Breast epithelium (tissue), 4 donors: ENCODE measurements at regions not wholly inside any gene's neighbourhood (a gene's known extent, or its start where the extent isn't known, plus 50 kb on each side); places are given as distances from the start of the nearest gene placed in this dataset.

Experiments
- DNase-seq, 2 donors: peaks; one replicate each; pipeline ENCODE4 v3.0.0-alpha.2; 2019; ENCODE audit warnings: low spot score in 2 of 2
- H3K27ac ChIP-seq, 2 donors: fragments of 200-600 bp; sonication (generic) in 1 of 2; one replicate each; pipeline ENCODE4 v1.5.1; 2016 to 2019; ENCODE audit warnings: mild to moderate bottlenecking in 1 of 2
- H3K27me3 ChIP-seq, 2 donors: fragments of 200-600 bp; sonication (generic) in 1 of 2; one replicate each; pipeline versions ENCODE4 v1.5.1 to v1.6.0; 2017 to 2019; ENCODE audit warnings: control low read depth in 1 of 2, mild to moderate bottlenecking in 1 of 2
- H3K36me3 ChIP-seq: fragments of 200-600 bp; one replicate; pipeline ENCODE4 v1.5.1; 2019
- H3K4me1 ChIP-seq, 2 donors: fragments of 200-600 bp; sonication (generic); one replicate each; pipeline ENCODE4 v1.5.1; 2016 to 2019; ENCODE audit warnings: control low read depth in 1 of 2
- H3K4me3 ChIP-seq, 3 donors: fragments of 200-600 bp; sonication (generic); 1 replicate in 2 of 3; 2 replicates in 1 of 3; pipeline ENCODE4 v1.5.1; 2016 to 2019; ENCODE audit warnings: mild to moderate bottlenecking in 3 of 3, moderate library complexity in 2 of 3
- H3K9me3 ChIP-seq, 2 donors: fragments of 200-600 bp; sonication (generic) in 1 of 2; one replicate each; pipeline ENCODE4 v1.5.1; 2016 to 2019; ENCODE audit warnings: control low read depth in 1 of 2
- CTCF ChIP-seq, 3 donors: fragments of 450-650 bp; IDR thresholded peaks; one replicate each; pipeline ENCODE4 v1.5.1; 2016 to 2017; ENCODE audit warnings: antibody characterized with exemption in 3 of 3, mild to moderate bottlenecking in 3 of 3, moderate library complexity in 3 of 3
- POLR2A ChIP-seq: fragments of 450-650 bp; IDR thresholded peaks from one replicate; pipeline ENCODE4 v1.6.1; 2016; ENCODE audit warnings: antibody characterized with exemption, mild to moderate bottlenecking, moderate library complexity
- POLR2AphosphoS5 ChIP-seq, 3 donors: sonication (generic); formaldehyde crosslinking; IDR thresholded peaks; one replicate each; pipeline ENCODE4 v1.6.1; 2017; ENCODE audit warnings: antibody characterized with exemption in 3 of 3
- intact Hi-C: fragments of 100-400 bp; cut with DNase I; formaldehyde crosslinking; loops from one replicate; pipeline ENCODE4 v1.15.1; 2023; ENCODE audit warnings: low total_unique reads

GRCh38 chr11:23976426-23976825 is 520.4 kb upstream of the LUZP2 start:
- intact Hi-C loops, result no loop called here

GRCh38 chr11:23976841-23977271 is 520.0 kb upstream of the LUZP2 start:
- no peaks in the 10 kb centered on the region for H3K4me1 ChIP-seq
- no peaks in the 10 kb centered on the region for H3K36me3 ChIP-seq
- intact Hi-C loops, result no loop called here

More at GRCh38 chr11:23976426-23976825, 520.4 kb upstream of the LUZP2 start:
- H3K4me1 ChIP-seq, result no peaks in the 10 kb centered on the region
- no peaks in the 10 kb centered on the region for H3K9me3 ChIP-seq
- DNase-seq, result no peak
- H3K27ac ChIP-seq, result no peak overlapping the region
- no peak overlapping the region for H3K4me3 ChIP-seq
- H3K36me3 ChIP-seq, result no peaks in the 10 kb centered on the region
- no peaks in the 10 kb centered on the region for H3K27me3 ChIP-seq
- TF ChIP-seq CTCF (IDR thresholded peaks at IDR 0.05), result no peak

GRCh38 chr11:23988381-23989006 is 508.4 kb upstream of the LUZP2 start:
- no peak overlapping the region for H3K4me3 ChIP-seq
- H3K36me3 ChIP-seq, result no peaks in the 10 kb centered on the region
- intact Hi-C loops, result no loop called here
- DNase-seq, result no peak
- TF ChIP-seq CTCF (IDR thresholded peaks at IDR 0.05), result no peak
- TF ChIP-seq POLR2A, result no peak
- TF ChIP-seq POLR2AphosphoS5 (IDR thresholded peaks at IDR 0.05), result no peak
- no peaks in the 10 kb centered on the region for H3K27me3 ChIP-seq
- no peak overlapping the region for H3K27ac ChIP-seq
- H3K4me1 ChIP-seq, result no peaks in the 10 kb centered on the region
- no peaks in the 10 kb centered on the region for H3K9me3 ChIP-seq

More at GRCh38 chr11:23976841-23977271, 520.0 kb upstream of the LUZP2 start:
- Histone ChIP-seq H3K27me3 (no peaks in the 10 kb centered on the region), H3K4me3 (no peak overlapping the region), H3K27ac (no peak overlapping the region), H3K9me3 (no peaks in the 10 kb centered on the region)
- TF ChIP-seq POLR2A (no peak), CTCF (IDR thresholded peaks at IDR 0.05) (no peak), POLR2AphosphoS5 (IDR thresholded peaks at IDR 0.05) (no peak)
- no peak for DNase-seq

- TF ChIP-seq CTCF (IDR thresholded peaks at IDR 0.05) (no peak), POLR2A (no peak), POLR2AphosphoS5 (IDR thresholded peaks at IDR 0.05) (no peak)
- intact Hi-C loops, result no loop called here
- no peaks in the 10 kb centered on the region for H3K4me1 ChIP-seq
Measured at GRCh38 chr11:23990346-23991164, 506.3 kb upstream of the LUZP2 start.

GRCh38 chr11:23991165-23991539 is 505.7 kb upstream of the LUZP2 start:
- DNase-seq, result no peak
- H3K27ac ChIP-seq, result no peak overlapping the region
- no peaks in the 10 kb centered on the region for H3K27me3 ChIP-seq
- no peak for TF ChIP-seq POLR2A
- no peak for TF ChIP-seq CTCF (IDR thresholded peaks at IDR 0.05)
- TF ChIP-seq POLR2AphosphoS5 (IDR thresholded peaks at IDR 0.05), result no peak
- intact Hi-C loops, result no loop called here
- H3K4me3 ChIP-seq, result no peak overlapping the region
- H3K9me3 ChIP-seq, result no peaks in the 10 kb centered on the region
- no peaks in the 10 kb centered on the region for H3K4me1 ChIP-seq
- no peaks in the 10 kb centered on the region for H3K36me3 ChIP-seq

More at GRCh38 chr11:23990346-23991164, 506.3 kb upstream of the LUZP2 start:
- Histone ChIP-seq H3K27me3 (no peaks in the 10 kb centered on the region), H3K27ac (no peak overlapping the region), H3K9me3 (no peaks in the 10 kb centered on the region), H3K36me3 (no peaks in the 10 kb centered on the region), H3K4me3 (no peak overlapping the region)
- no peak for DNase-seq
